ENCODE measurements at regions not wholly inside any gene's neighbourhood (a gene's known extent, or its start where the extent isn't known, plus 50 kb on each side); places are given as distances from the start of the nearest gene placed in this dataset.

DNA sequence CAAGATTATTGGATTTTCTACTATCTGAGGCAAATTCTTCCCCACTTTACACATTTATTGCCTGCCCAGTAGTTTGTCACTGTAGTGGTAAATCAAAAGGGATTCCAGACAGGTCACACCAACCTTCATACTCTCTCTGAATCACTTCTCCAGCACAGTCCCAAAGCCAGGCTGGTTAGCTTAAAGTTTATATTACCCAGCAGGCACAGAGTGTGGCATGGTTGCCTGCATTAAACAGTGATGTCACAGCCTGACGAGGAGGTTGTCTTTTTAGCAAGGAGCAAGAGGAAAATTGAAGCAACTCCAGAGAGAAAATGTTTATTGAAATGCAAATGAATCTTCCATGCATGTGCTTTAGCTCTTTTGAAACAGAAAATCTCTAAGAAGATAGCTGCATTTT is 375.5 kb upstream of the CELF2 start:
- peaks cover 10% of the 10 kb centered on the region for H3K4me1 ChIP-seq (ENCODE audit: control insufficient read depth, insufficient read depth, low read length)
- peak overlapping the region; percentile 29; the same call in 1 of the 2 replicates for H2BK120ac ChIP-seq (ENCODE audit: low read depth, low read length)
- H3K79me1 ChIP-seq (ENCODE audit: low read depth in 1 of 2, low read length in 2 of 2), result no peaks in the 10 kb centered on the region
- no peak overlapping the region for H4K8ac ChIP-seq (ENCODE audit: low read depth in 2 of 2, low read length in 2 of 2)
- H3K9me3 ChIP-seq (ENCODE audit: control insufficient read depth, insufficient read depth, low read length), result no peaks in the 10 kb centered on the region
- no peak overlapping the region for H3K14ac ChIP-seq (replicated peaks; ENCODE audit: low read depth, low read length)
- H3K27me3 ChIP-seq (ENCODE audit: control insufficient read depth, insufficient read depth, low read length), result peaks cover 2% of the 10 kb centered on the region; the same call in 1 of the 2 replicates
- H3K56ac ChIP-seq (ENCODE audit: extremely low read depth, insufficient read depth, low read length), result no peak overlapping the region
- H2AFZ ChIP-seq (replicated peaks; ENCODE audit: low read length, poor library complexity), result no peak overlapping the region
- BruUV-seq (replicated peaks), result no TSS peak
- no peak overlapping the region; the same call in 1 of the 2 replicates for H4K5ac ChIP-seq (ENCODE audit: low read depth, low read length)
- H4K20me1 ChIP-seq (ENCODE audit: insufficient read depth, low read length), result no peaks in the 10 kb centered on the region
- no peak for DNase-seq
- H3K18ac ChIP-seq (ENCODE audit: low read depth, low read length), result no peak overlapping the region
- H4K91ac ChIP-seq (ENCODE audit: insufficient read depth, low read depth, low read length), result no peak overlapping the region
- intact Hi-C loops (cut with micrococcal nuclease) (no loop called here), dilution Hi-C loops (cut with HindIII; ENCODE audit: low sequenced_read_pairs, unreplicated experiment) (no loop called here), in situ Hi-C loops (cut with MboI; ENCODE audit: low sequenced_read_pairs) (no loop called here)
- no peak overlapping the region for H2BK15ac ChIP-seq (ENCODE audit: low read depth, low read length)
- 0 out of 2 replicates have a peak overlapping the region, but pooled peaks have one; percentile 24 for H3K4ac ChIP-seq (ENCODE audit: low read depth, low read length)
- no peak overlapping the region for H2AK9ac ChIP-seq (replicated peaks; ENCODE audit: low read depth, low read length, poor library complexity)
- no peak overlapping the region for H3K23ac ChIP-seq (ENCODE audit: low read depth, low read length)
- ChIA-PET CTCF (no interaction called here), POLR2A (ENCODE audit: unreplicated experiment) (no interaction called here)
- peak; percentile 48 for ATAC-seq (ENCODE audit: low read depth)
- H2BK20ac ChIP-seq (ENCODE audit: low read depth, low read length), result no peak overlapping the region
- no CpG with 5 or more reads among the region's 1 CpG for WGBS, 2 experiments (ENCODE audit: extremely low coverage in 2 of 2, insufficient read length in 1 of 2)
- H3K36me3 ChIP-seq (ENCODE audit: control insufficient read depth, insufficient read depth, low read length), result no peaks in the 10 kb centered on the region
- H3K27ac ChIP-seq (ENCODE audit: insufficient read depth, low read length), result peak overlapping the region; percentile 46; the same call in 1 of the 2 replicates
- H3K4me3 ChIP-seq (ENCODE audit: insufficient read depth, low read depth, low read length), result no peak overlapping the region
- no peak overlapping the region for H2AK5ac ChIP-seq (ENCODE audit: low read depth, low read length)
- no peak overlapping the region for H3K4me2 ChIP-seq (ENCODE audit: low read depth, low read length)
- no peaks in the 10 kb centered on the region for H3K9me1 ChIP-seq (ENCODE audit: insufficient read depth, low read length)
- TF ChIP-seq CEBPB (IDR thresholded peaks at IDR 0.05; ENCODE audit: low read depth, low read length) (no peak), POLR2A (IDR thresholded peaks at IDR 0.05; ENCODE audit: low read depth, low read length) (no peak), RCOR1 (IDR thresholded peaks at IDR 0.05; ENCODE audit: insufficient replicate concordance, low read length) (no peak), MAZ (IDR thresholded peaks at IDR 0.05; ENCODE audit: borderline replicate concordance, low read depth, low read length) (no peak), NFE2L2 (IDR thresholded peaks at IDR 0.05; ENCODE audit: low read depth, low read length) (no peak), BHLHE40 (IDR thresholded peaks at IDR 0.05; ENCODE audit: low read depth, low read length) (no peak), CHD1 (IDR thresholded peaks at IDR 0.05; ENCODE audit: low read depth, low read length) (no peak), FOS (IDR thresholded peaks at IDR 0.05; ENCODE audit: low read depth, low read length) (no peak), SMC3 (IDR thresholded peaks at IDR 0.05; ENCODE audit: low read depth, low read length) (no peak), MAFK (IDR thresholded peaks at IDR 0.05; ENCODE audit: low read depth, low read length) (no peak), RAD21 (IDR thresholded peaks at IDR 0.05; ENCODE audit: low read length) (no peak), MXI1 (IDR thresholded peaks at IDR 0.05; ENCODE audit: borderline replicate concordance, low read depth, low read length) (no peak), RFX5 (IDR thresholded peaks at IDR 0.05; ENCODE audit: low read depth, low read length) (no peak)
- TF ChIP-seq, protein P1, sequence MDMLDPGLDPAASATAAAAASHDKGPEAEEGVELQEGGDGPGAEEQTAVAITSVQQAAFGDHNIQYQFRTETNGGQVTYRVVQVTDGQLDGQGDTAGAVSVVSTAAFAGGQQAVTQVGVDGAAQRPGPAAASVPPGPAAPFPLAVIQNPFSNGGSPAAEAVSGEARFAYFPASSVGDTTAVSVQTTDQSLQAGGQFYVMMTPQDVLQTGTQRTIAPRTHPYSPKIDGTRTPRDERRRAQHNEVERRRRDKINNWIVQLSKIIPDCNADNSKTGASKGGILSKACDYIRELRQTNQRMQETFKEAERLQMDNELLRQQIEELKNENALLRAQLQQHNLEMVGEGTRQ (IDR thresholded peaks at IDR 0.05; ENCODE audit: low read depth, low read length), result no peak
- TF ChIP-seq, protein P2, sequence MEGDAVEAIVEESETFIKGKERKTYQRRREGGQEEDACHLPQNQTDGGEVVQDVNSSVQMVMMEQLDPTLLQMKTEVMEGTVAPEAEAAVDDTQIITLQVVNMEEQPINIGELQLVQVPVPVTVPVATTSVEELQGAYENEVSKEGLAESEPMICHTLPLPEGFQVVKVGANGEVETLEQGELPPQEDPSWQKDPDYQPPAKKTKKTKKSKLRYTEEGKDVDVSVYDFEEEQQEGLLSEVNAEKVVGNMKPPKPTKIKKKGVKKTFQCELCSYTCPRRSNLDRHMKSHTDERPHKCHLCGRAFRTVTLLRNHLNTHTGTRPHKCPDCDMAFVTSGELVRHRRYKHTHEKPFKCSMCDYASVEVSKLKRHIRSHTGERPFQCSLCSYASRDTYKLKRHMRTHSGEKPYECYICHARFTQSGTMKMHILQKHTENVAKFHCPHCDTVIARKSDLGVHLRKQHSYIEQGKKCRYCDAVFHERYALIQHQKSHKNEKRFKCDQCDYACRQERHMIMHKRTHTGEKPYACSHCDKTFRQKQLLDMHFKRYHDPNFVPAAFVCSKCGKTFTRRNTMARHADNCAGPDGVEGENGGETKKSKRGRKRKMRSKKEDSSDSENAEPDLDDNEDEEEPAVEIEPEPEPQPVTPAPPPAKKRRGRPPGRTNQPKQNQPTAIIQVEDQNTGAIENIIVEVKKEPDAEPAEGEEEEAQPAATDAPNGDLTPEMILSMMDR (conservative IDR thresholded peaks at IDR 0.05; ENCODE audit: low read depth, low read length), result no peak
- TF ChIP-seq, protein P3, sequence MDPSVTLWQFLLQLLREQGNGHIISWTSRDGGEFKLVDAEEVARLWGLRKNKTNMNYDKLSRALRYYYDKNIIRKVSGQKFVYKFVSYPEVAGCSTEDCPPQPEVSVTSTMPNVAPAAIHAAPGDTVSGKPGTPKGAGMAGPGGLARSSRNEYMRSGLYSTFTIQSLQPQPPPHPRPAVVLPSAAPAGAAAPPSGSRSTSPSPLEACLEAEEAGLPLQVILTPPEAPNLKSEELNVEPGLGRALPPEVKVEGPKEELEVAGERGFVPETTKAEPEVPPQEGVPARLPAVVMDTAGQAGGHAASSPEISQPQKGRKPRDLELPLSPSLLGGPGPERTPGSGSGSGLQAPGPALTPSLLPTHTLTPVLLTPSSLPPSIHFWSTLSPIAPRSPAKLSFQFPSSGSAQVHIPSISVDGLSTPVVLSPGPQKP (IDR thresholded peaks at IDR 0.05; ENCODE audit: borderline replicate concordance, low read depth, low read length), result no peak
- H2BK5ac ChIP-seq (ENCODE audit: low read depth, low read length, poor library complexity, severe bottlenecking), result no peak overlapping the region
- H3K9ac ChIP-seq (ENCODE audit: low read depth, low read length), result no peak overlapping the region

Measured in IMR-90 (cell line).